ENCODE measurements at regions not wholly inside any gene's neighbourhood (a gene's known extent, or its start where the extent isn't known, plus 50 kb on each side); places are given as distances from the start of the nearest gene placed in this dataset.
"Not testable (repeated sequence)": the region's sequence is repeated elsewhere in the genome, so short reads cannot be mapped to it uniquely, and the experiment has no call there.

- TF ChIP-seq POLR2A, EP300 (IDR thresholded peaks at IDR 0.05): not testable (repeated sequence)
- TF ChIP-seq, protein P1, sequence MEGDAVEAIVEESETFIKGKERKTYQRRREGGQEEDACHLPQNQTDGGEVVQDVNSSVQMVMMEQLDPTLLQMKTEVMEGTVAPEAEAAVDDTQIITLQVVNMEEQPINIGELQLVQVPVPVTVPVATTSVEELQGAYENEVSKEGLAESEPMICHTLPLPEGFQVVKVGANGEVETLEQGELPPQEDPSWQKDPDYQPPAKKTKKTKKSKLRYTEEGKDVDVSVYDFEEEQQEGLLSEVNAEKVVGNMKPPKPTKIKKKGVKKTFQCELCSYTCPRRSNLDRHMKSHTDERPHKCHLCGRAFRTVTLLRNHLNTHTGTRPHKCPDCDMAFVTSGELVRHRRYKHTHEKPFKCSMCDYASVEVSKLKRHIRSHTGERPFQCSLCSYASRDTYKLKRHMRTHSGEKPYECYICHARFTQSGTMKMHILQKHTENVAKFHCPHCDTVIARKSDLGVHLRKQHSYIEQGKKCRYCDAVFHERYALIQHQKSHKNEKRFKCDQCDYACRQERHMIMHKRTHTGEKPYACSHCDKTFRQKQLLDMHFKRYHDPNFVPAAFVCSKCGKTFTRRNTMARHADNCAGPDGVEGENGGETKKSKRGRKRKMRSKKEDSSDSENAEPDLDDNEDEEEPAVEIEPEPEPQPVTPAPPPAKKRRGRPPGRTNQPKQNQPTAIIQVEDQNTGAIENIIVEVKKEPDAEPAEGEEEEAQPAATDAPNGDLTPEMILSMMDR (IDR thresholded peaks at IDR 0.05): not testable (repeated sequence)
These were observed 755.3 kb downstream of the SPATA31A1 start for GRCh38 chr9:40110751-40111150.
